HL-60 (cell line): ENCODE measurements at regions not wholly inside any gene's neighbourhood (a gene's known extent, or its start where the extent isn't known, plus 50 kb on each side); places are given as distances from the start of the nearest gene placed in this dataset.

Source experiments
- DNase-seq, 2 experiments: peaks; one replicate each; pipeline ENCODE4 v3.0.0-alpha.2; 2010 to 2020; ENCODE audit warnings: low read depth in 1 of 2, low spot score in 1 of 2
- H3K27ac ChIP-seq: fragments of 250-450 bp; sonication (Bioruptor Pico); replicated peaks from 2 replicates; pipeline ENCODE4 v1.5.1; 2020; ENCODE audit warnings: mild to moderate bottlenecking, moderate library complexity
- H3K27me3 ChIP-seq: fragments of 250-450 bp; sonication (Bioruptor Pico); 2 replicates; pipeline ENCODE4 v1.5.1; 2021; ENCODE audit warnings: mild to moderate bottlenecking, moderate library complexity; ENCODE audit not compliant: insufficient read depth, poor library complexity, severe bottlenecking
- H3K4me3 ChIP-seq: replicated peaks from 2 replicates; pipeline ENCODE4 v1.5.1; 2011; ENCODE audit warnings: mild to moderate bottlenecking, control low read depth, low read length; ENCODE audit not compliant: insufficient read depth
- CTCF ChIP-seq: IDR thresholded peaks from one replicate; pipeline ENCODE4 v1.5.1; 2011; ENCODE audit warnings: low read length, control low read depth, inconsistent platforms; ENCODE audit not compliant: insufficient read depth
- GABPA ChIP-seq: IDR thresholded peaks from 2 replicates; pipeline ENCODE4 v1.6.1; 2012; ENCODE audit warnings: low read depth
- POLR2AphosphoS5 ChIP-seq: IDR thresholded peaks from 2 replicates; pipeline ENCODE4 v1.6.1; 2012; ENCODE audit warnings: low read depth
- REST ChIP-seq: IDR thresholded peaks from 2 replicates; pipeline ENCODE4 v1.6.1; 2012; ENCODE audit warnings: low read depth; ENCODE audit not compliant: insufficient replicate concordance
- SPI1 ChIP-seq: IDR thresholded peaks from 2 replicates; pipeline ENCODE4 v1.6.1; 2012; ENCODE audit warnings: low read depth, mild to moderate bottlenecking, borderline replicate concordance

- Histone ChIP-seq H3K27me3 (peaks cover 2% of the 10 kb centered on the region), H3K4me3 (no peak overlapping the region)
- no peak for DNase-seq
These were observed 70.2 kb upstream of the PHF24 start for GRCh38 chr9:34887841-34888240.

GRCh38 chr9:34884747-34885189 lies 73.3 kb upstream of the PHF24 start:
- TF ChIP-seq GABPA, result no peak
- Histone ChIP-seq H3K4me3 (no peak overlapping the region), H3K27ac (no peak overlapping the region), H3K27me3 (no peaks in the 10 kb centered on the region)
- no peak for DNase-seq

More at GRCh38 chr9:34887841-34888240, 70.2 kb upstream of the PHF24 start:
- TF ChIP-seq CTCF (no peak), SPI1 (no peak), GABPA (no peak), REST (no peak), POLR2AphosphoS5 (no peak)
- no peak overlapping the region for H3K27ac ChIP-seq

- H3K27me3 ChIP-seq, result no peaks in the 10 kb centered on the region
- H3K27ac ChIP-seq, result no peak overlapping the region
- no peak overlapping the region for H3K4me3 ChIP-seq
- no peak for DNase-seq
- TF ChIP-seq SPI1, result no peak
- no peak for TF ChIP-seq CTCF
- TF ChIP-seq GABPA, result no peak
- TF ChIP-seq POLR2AphosphoS5, result no peak
- no peak for TF ChIP-seq REST
These were observed 82.0 kb upstream of the PHF24 start for GRCh38 chr9:34876096-34876495.

GRCh38 chr9:34869390-34869789 lies 88.7 kb upstream of the PHF24 start:
- DNase-seq, result peak in 1 of 2 experiments; percentile 28

More at GRCh38 chr9:34869390-34869789, 88.7 kb upstream of the PHF24 start:
- TF ChIP-seq CTCF (no peak), SPI1 (no peak), REST (no peak)
- H3K27ac ChIP-seq, result no peak overlapping the region
- no peak overlapping the region for H3K4me3 ChIP-seq
- H3K27me3 ChIP-seq, result no peaks in the 10 kb centered on the region
